Choroid plexus epithelial cell (primary cell): ENCODE measurements at regions not wholly inside any gene's neighbourhood (a gene's known extent, or its start where the extent isn't known, plus 50 kb on each side); places are given as distances from the start of the nearest gene placed in this dataset.

Experiments used
- DNase-seq: peaks from one replicate; pipeline ENCODE4 v3.0.0-alpha.2; 2010; ENCODE audit warnings: low read depth
- H3K4me3 ChIP-seq: 2 replicates; pipeline ENCODE4 v1.5.1; 2011; ENCODE audit warnings: low read depth, mild to moderate bottlenecking, control low read depth, low read length, moderate library complexity
- TF ChIP-seq, protein P1 (sequence below): conservative IDR thresholded peaks from 2 replicates; pipeline ENCODE4 v1.5.1; 2011; ENCODE audit warnings: low read depth, mild to moderate bottlenecking, control low read depth, inconsistent platforms, low read length, moderate library complexity

DNA sequence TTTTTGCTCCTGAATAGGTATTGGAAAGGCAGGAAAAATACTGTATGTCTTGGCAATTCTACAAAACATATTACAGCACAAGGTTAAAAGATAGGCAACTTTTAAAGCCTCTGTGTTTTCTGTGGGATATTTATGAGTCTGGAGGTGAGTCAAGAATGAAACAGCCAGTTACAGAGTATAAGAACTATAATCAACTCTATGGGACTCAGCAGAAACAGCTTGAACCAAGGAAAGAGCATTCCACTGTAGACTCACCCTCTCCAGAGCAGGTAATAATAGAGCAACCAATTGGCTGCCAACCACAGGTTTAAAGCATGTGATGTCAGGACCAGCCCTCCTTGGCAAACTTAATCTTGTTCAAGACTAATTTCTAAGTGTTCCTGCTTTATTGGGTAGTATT, 100.5 kb upstream of the MDM1 start:
- H3K4me3 ChIP-seq = no peak overlapping the region
- DNase-seq = no peak
- TF ChIP-seq, protein P1, sequence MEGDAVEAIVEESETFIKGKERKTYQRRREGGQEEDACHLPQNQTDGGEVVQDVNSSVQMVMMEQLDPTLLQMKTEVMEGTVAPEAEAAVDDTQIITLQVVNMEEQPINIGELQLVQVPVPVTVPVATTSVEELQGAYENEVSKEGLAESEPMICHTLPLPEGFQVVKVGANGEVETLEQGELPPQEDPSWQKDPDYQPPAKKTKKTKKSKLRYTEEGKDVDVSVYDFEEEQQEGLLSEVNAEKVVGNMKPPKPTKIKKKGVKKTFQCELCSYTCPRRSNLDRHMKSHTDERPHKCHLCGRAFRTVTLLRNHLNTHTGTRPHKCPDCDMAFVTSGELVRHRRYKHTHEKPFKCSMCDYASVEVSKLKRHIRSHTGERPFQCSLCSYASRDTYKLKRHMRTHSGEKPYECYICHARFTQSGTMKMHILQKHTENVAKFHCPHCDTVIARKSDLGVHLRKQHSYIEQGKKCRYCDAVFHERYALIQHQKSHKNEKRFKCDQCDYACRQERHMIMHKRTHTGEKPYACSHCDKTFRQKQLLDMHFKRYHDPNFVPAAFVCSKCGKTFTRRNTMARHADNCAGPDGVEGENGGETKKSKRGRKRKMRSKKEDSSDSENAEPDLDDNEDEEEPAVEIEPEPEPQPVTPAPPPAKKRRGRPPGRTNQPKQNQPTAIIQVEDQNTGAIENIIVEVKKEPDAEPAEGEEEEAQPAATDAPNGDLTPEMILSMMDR = no peak

DNA sequence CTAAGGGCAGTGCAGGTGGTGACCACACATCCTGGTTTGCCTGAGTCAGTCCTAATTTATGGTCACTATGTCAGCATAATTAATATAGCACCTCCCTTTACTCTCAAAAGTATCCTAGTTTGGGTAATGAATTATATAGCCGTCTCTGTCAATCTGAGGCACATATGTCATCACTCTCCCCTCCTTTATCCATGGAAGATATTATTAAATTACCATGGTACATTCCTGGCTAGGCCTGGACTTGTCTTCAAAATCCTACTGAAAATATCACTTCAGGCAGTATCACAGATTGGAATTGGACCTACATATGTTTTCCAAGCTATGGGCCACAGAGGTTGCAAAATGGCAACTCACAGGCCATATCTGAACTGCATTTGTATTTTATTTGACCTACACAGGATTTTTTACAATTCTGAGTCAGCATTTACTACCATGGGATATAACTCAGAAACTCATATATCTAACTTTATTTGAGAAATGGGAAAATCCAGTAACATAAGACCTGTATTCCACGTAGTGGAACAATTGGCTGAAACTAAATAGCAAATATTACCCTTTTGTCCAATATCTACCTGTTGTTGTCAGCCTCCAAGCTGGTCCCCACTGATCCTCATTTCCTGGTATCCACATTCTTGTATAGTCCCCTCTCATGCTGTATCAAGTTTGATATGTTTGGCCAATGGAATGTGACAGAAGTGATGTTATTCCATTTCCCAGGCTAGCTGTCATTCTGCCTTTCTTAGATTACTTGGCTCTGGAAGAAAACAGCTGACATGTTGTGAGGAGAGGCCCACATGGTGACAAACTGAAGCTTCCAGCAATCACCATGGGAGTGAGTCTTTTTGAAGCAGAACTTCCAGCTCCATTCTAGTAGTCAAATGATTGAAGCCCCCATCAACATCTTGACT, 102.5 kb upstream of the MDM1 start:
- TF ChIP-seq, protein P1 = no peak
- DNase-seq = no peak
- H3K4me3 ChIP-seq = no peak overlapping the region

DNA sequence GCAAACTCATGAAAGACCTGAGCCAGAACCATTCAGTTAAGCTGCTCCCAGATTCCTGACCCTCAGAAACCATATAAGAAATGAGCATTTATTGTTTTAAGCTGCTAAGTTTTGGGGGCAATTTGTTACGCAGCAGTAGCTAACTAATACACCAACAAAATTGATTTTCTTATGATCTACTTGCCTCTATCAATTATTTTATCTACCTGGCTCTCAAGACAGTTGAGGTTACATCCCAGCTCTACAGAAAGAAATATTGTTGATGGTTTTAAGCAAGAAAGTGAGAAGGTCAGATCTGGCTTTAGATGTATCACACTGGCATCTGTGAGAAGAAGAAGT, 103.1 kb upstream of the MDM1 start:
- DNase-seq = no peak
- TF ChIP-seq, protein P1 = no peak
- H3K4me3 ChIP-seq = no peak overlapping the region

DNA sequence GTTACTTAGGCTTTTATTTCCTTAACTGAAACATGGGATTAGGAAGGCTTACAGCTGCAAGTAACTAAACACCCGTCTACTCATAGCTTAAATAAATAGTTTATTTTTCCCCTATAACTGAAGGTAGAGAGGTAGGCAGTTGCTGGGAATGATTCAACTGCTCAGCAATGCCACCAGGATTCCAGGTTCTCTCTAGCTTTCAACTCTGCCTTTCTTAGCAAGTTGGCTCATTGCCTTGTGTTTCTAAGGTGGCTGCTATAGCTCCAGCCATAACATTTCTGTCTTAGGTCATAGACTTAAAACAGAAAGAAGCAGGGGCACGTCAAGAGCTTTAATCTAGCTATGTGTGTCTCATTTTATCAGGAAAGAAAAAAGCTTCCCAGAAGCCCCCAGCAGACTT, 103.7 kb upstream of the MDM1 start:
- peak; percentile 69 for DNase-seq
- TF ChIP-seq, protein P1 = no peak
- H3K4me3 ChIP-seq = no peak overlapping the region

DNA sequence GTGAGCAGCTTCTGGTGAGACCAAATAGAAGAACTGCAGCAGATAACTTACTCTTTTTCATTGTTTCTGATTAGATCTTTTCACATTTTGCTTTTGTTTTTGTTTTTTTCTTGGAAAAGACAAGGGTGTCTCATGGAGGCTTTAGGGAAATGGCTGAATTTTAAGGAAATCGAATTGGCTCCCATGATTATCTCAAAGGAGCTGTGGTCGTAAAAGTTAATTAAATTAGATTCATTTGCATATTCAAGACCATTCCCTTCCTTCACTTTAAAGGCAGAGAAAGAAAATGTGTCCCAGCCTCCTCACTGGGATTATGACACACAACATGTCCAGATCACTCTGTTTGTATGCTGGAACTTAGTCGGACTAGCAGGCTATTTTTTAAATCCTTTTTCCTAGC, 106.4 kb upstream of the MDM1 start:
- H3K4me3 ChIP-seq = no peak overlapping the region
- TF ChIP-seq, protein P1 = no peak
- no peak for DNase-seq

DNA sequence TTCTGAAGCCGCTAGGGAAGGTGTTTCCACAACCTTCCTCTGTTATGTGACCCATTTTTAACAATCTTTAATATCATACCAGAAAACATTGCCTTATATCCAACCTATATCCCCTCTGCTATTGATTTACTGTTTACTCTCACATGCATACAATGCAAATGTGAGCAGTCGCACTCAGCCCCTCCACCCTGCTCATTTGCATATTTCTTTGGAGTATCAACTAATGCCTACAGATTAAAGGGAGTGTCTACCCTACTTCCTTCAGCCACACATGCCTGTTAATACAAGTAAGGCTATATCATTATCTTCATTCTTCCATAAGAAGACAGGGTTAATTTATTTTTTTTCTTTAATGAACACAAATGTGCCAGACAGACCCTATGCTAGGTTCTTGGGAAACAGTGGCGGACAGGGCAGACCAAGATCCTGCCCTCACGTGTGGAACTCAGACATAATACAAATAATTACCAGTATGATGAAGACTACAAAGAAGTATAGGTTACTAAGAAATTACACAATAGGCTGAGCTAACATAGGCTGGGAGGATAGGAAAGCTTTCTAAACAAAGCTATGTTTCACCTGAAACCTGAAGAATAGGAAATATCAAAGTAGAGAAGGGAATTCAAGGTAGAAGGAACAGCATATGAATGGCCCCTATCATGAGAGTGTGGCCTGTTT, 107.3 kb upstream of the MDM1 start:
- DNase-seq = no peak
- H3K4me3 ChIP-seq = no peak overlapping the region
- TF ChIP-seq, protein P1 = no peak
